Adrenal gland (tissue), 5 donors: ENCODE measurements at regions not wholly inside any gene's neighbourhood (a gene's known extent, or its start where the extent isn't known, plus 50 kb on each side); places are given as distances from the start of the nearest gene placed in this dataset.

Experiments
- CTCF ChIP-seq, 6 experiments: fragments of 450-650 bp in 4 of 6; fragments of 200-600 bp in 2 of 6; sonication (generic) in 1 of 6; IDR thresholded peaks; 1 replicate in 5 of 6; 2 replicates in 1 of 6; pipeline versions ENCODE4 v1.5.1 to v1.8.0; 2016 to 2021; ENCODE audit warnings: antibody characterized with exemption in 6 of 6, mild to moderate bottlenecking in 2 of 6, moderate library complexity in 1 of 6
- POLR2A ChIP-seq, 2 donors: fragments of 450-650 bp; IDR thresholded peaks; one replicate each; pipeline ENCODE4 v1.6.1; 2017; ENCODE audit warnings: antibody characterized with exemption in 2 of 2, mild to moderate bottlenecking in 2 of 2, moderate library complexity in 1 of 2
- donor health status: DM: no; HTN: no; CAD: no.

- TF ChIP-seq CTCF (IDR thresholded peaks at IDR 0.05) (no peak), POLR2A (IDR thresholded peaks at IDR 0.05) (no peak)
Observed at GRCh38 chr5:3131161-3131560, 379.7 kb upstream of the IRX2 start.
